SK-N-SH treated with all-trans-retinoic acid at 6 μM for 48 hours (cell line): ENCODE measurements at regions not wholly inside any gene's neighbourhood (a gene's known extent, or its start where the extent isn't known, plus 50 kb on each side); places are given as distances from the start of the nearest gene placed in this dataset.

Experiments
- ARNTL ChIP-seq: fragments of 450-650 bp; formaldehyde crosslinking; IDR thresholded peaks from 2 replicates; pipeline ENCODE4 v1.5.0; 2020; ENCODE audit warnings: low read depth, mild to moderate bottlenecking, moderate library complexity, borderline replicate concordance
- BACH2 ChIP-seq: fragments of 250-450 bp; sonication (Bioruptor Pico); IDR thresholded peaks from 2 replicates; pipeline ENCODE4 v1.9.0; 2021; ENCODE audit warnings: mild to moderate bottlenecking, borderline replicate concordance
- CREB5 ChIP-seq: fragments of 250-450 bp; sonication (Bioruptor Pico); IDR thresholded peaks from 2 replicates; pipeline ENCODE4 v1.5.1; 2020; ENCODE audit warnings: low read depth, mild to moderate bottlenecking, moderate library complexity
- CSRNP3 ChIP-seq: fragments of 250-450 bp; sonication (Bioruptor Pico); IDR thresholded peaks from 2 replicates; pipeline ENCODE4 v1.5.1; 2021; ENCODE audit warnings: mild to moderate bottlenecking, moderate library complexity
- ESRRG ChIP-seq: fragments of 250-450 bp; sonication (Bioruptor Pico); IDR thresholded peaks from 2 replicates; pipeline ENCODE4 v1.6.1; 2021; ENCODE audit warnings: mild to moderate bottlenecking
- PATZ1 ChIP-seq: fragments of 250-450 bp; sonication (Bioruptor Pico); IDR thresholded peaks from 2 replicates; pipeline ENCODE4 v1.8.0; 2020; ENCODE audit warnings: mild to moderate bottlenecking, moderate library complexity, borderline replicate concordance
- POU6F1 ChIP-seq: fragments of 250-450 bp; sonication (Bioruptor Pico); IDR thresholded peaks from 2 replicates; pipeline ENCODE4 v1.8.0; 2021; ENCODE audit warnings: low read depth, mild to moderate bottlenecking, moderate library complexity, borderline replicate concordance
- PPARA ChIP-seq: fragments of 250-450 bp; sonication (Bioruptor Pico); IDR thresholded peaks from 2 replicates; pipeline ENCODE4 v1.5.0; 2020; ENCODE audit warnings: mild to moderate bottlenecking, borderline replicate concordance
- RARB ChIP-seq: fragments of 250-450 bp; sonication (Bioruptor Pico); IDR thresholded peaks from 2 replicates; pipeline ENCODE4 v1.8.0; 2021; ENCODE audit warnings: mild to moderate bottlenecking, moderate library complexity
- ZFP3 ChIP-seq: fragments of 250-450 bp; sonication (Bioruptor Pico); IDR thresholded peaks from 2 replicates; pipeline ENCODE4 v1.5.0; 2020; ENCODE audit warnings: mild to moderate bottlenecking, moderate library complexity
- ZNF565 ChIP-seq: fragments of 450-650 bp; formaldehyde crosslinking; conservative IDR thresholded peaks from 2 replicates; pipeline ENCODE4 v1.5.0; 2020; ENCODE audit warnings: low read depth, mild to moderate bottlenecking, moderate library complexity
- ZNF70 ChIP-seq: fragments of 450-650 bp; formaldehyde crosslinking; IDR thresholded peaks from 2 replicates; pipeline ENCODE4 v1.5.0; 2020; ENCODE audit warnings: mild to moderate bottlenecking, moderate library complexity

GRCh38 chr17:34797720-34798119, 163.5 kb downstream of the CCT6B start:
- TF ChIP-seq CREB5 (CRISPR knock-in tag) (no peak), BACH2 (CRISPR knock-in tag) (no peak), ARNTL (CRISPR knock-in tag) (no peak), ZNF565 (no peak), ZNF70 (no peak), PPARA (CRISPR knock-in tag) (no peak), PATZ1 (CRISPR knock-in tag) (no peak), CSRNP3 (CRISPR knock-in tag) (no peak), ZFP3 (CRISPR knock-in tag) (no peak), POU6F1 (CRISPR knock-in tag) (no peak), RARB (CRISPR knock-in tag) (no peak), ESRRG (CRISPR knock-in tag) (no peak)
